Activated CD8-positive, alpha-beta memory T cell treated with anti-CD3 and anti-CD28 coated beads, Interleukin-2, amount 10 ng/mL, durations not matched to agents 7 days and 5 days (primary cell): ENCODE measurements at regions not wholly inside any gene's neighbourhood (a gene's known extent, or its start where the extent isn't known, plus 50 kb on each side); places are given as distances from the start of the nearest gene placed in this dataset.
A peak's percentile ranks its signal among the peaks of the same experiment; 100 is the strongest.

Experiments used
- ATAC-seq: fragments of 150-1000 bp; cut with Tn5 transposase; one replicate; pipeline ENCODE4 v1.10.0; 2021; ENCODE audit warnings: moderate library complexity
- CTCF ChIA-PET: fragments of 350-600 bp; sonication (Branson Sonifier 250); formaldehyde crosslinking; loops from one replicate; lab custom pipeline; 2021; ENCODE audit warnings: antibody characterized with exemption; lab: Charles Lee
- DNase-seq: peaks from one replicate; pipeline ENCODE4 v3.0.0-alpha.2; 2020
- H3K27ac Mint-ChIP-seq: one replicate; pipeline ENCODE4 v1.8.0; 2021; ENCODE audit warnings: mild to moderate bottlenecking, mixed read lengths
- H3K27me3 Mint-ChIP-seq: one replicate; pipeline ENCODE4 v1.8.0; 2021; ENCODE audit warnings: mixed read lengths
- H3K36me3 Mint-ChIP-seq: one replicate; pipeline ENCODE4 v1.8.0; 2021; ENCODE audit warnings: mild to moderate bottlenecking, mixed read lengths
- H3K4me1 Mint-ChIP-seq: one replicate; pipeline ENCODE4 v1.8.0; 2021; ENCODE audit warnings: mixed read lengths
- H3K4me3 Mint-ChIP-seq: one replicate; pipeline ENCODE4 v1.8.0; 2021; ENCODE audit warnings: mild to moderate bottlenecking, moderate library complexity, mixed read lengths
- H3K9me3 Mint-ChIP-seq: one replicate; pipeline ENCODE4 v1.8.0; 2022; ENCODE audit warnings: low read depth, mixed read lengths

GRCh38 chr5:96260009-96260408 is 173.0 kb downstream of the PCSK1 start:
- H3K27ac Mint-ChIP-seq: no peak overlapping the region
- CTCF ChIA-PET: no interaction called here

GRCh38 chr5:96259151-96259772 is 173.8 kb downstream of the PCSK1 start:
- ATAC-seq (no peak), DNase-seq (no peak)
- Mint-ChIP-seq H3K9me3 (peaks cover 4% of the 10 kb centered on the region), H3K4me1 (peaks cover 12% of the 10 kb centered on the region), H3K36me3 (peaks cover 2% of the 10 kb centered on the region), H3K4me3 (no peak overlapping the region), H3K27ac (no peak overlapping the region), H3K27me3 (peaks cover 8% of the 10 kb centered on the region)
- CTCF ChIA-PET: no interaction called here

More at GRCh38 chr5:96260009-96260408, 173.0 kb downstream of the PCSK1 start:
- Mint-ChIP-seq H3K27me3 (peaks cover under 1% of the 10 kb centered on the region), H3K4me3 (no peak overlapping the region), H3K36me3 (peaks cover 2% of the 10 kb centered on the region), H3K4me1 (peaks cover 12% of the 10 kb centered on the region), H3K9me3 (peaks cover 4% of the 10 kb centered on the region)
- DNase-seq (no peak), ATAC-seq (no peak)

- H3K4me3 Mint-ChIP-seq: no peak overlapping the region
- CTCF ChIA-PET: no interaction called here
- no peak overlapping the region for H3K27ac Mint-ChIP-seq
- H3K9me3 Mint-ChIP-seq: peaks cover 4% of the 10 kb centered on the region
- H3K27me3 Mint-ChIP-seq: peaks cover 8% of the 10 kb centered on the region
- ATAC-seq (no peak), DNase-seq (no peak)
- peaks cover 12% of the 10 kb centered on the region for H3K4me1 Mint-ChIP-seq
- peaks cover 2% of the 10 kb centered on the region for H3K36me3 Mint-ChIP-seq
These were observed 174.4 kb downstream of the PCSK1 start for GRCh38 chr5:96258692-96259091.

- CTCF ChIA-PET: no interaction called here
- peaks cover 12% of the 10 kb centered on the region for H3K4me1 Mint-ChIP-seq
- peaks cover 8% of the 10 kb centered on the region for H3K27me3 Mint-ChIP-seq
- DNase-seq: no peak
- no peak overlapping the region for H3K27ac Mint-ChIP-seq
- peaks cover 2% of the 10 kb centered on the region for H3K9me3 Mint-ChIP-seq
- H3K36me3 Mint-ChIP-seq: peaks cover 2% of the 10 kb centered on the region
- H3K4me3 Mint-ChIP-seq: no peak overlapping the region
- ATAC-seq: peak; percentile 36
These were observed 175.1 kb downstream of the PCSK1 start for GRCh38 chr5:96257904-96258303.

GRCh38 chr5:96256795-96257470 is 176.1 kb downstream of the PCSK1 start:
- H3K4me1 Mint-ChIP-seq: peaks cover 12% of the 10 kb centered on the region
- CTCF ChIA-PET: no interaction called here
- H3K9me3 Mint-ChIP-seq: no peaks in the 10 kb centered on the region
- ATAC-seq: no peak
- peaks cover 11% of the 10 kb centered on the region for H3K27me3 Mint-ChIP-seq
- DNase-seq: no peak
- peaks cover 2% of the 10 kb centered on the region for H3K36me3 Mint-ChIP-seq
- H3K4me3 Mint-ChIP-seq: no peak overlapping the region
- no peak overlapping the region for H3K27ac Mint-ChIP-seq

GRCh38 chr5:96254980-96255691 is 177.9 kb downstream of the PCSK1 start:
- CTCF ChIA-PET: no interaction called here
- H3K27me3 Mint-ChIP-seq: peaks cover 17% of the 10 kb centered on the region
- no peak for DNase-seq
- peaks cover 12% of the 10 kb centered on the region for H3K4me1 Mint-ChIP-seq
- H3K4me3 Mint-ChIP-seq: no peak overlapping the region
- no peaks in the 10 kb centered on the region for H3K9me3 Mint-ChIP-seq
- peaks cover 2% of the 10 kb centered on the region for H3K36me3 Mint-ChIP-seq
- ATAC-seq: no peak
- no peak overlapping the region for H3K27ac Mint-ChIP-seq

GRCh38 chr5:96253140-96253539 is 179.9 kb downstream of the PCSK1 start:
- Mint-ChIP-seq H3K9me3 (no peaks in the 10 kb centered on the region), H3K27ac (no peak overlapping the region), H3K4me3 (no peak overlapping the region), H3K36me3 (no peaks in the 10 kb centered on the region), H3K27me3 (peaks cover 22% of the 10 kb centered on the region), H3K4me1 (peaks cover 2% of the 10 kb centered on the region)
- ATAC-seq (no peak), DNase-seq (no peak)
- CTCF ChIA-PET: no interaction called here

GRCh38 chr5:96252596-96252995 is 180.5 kb downstream of the PCSK1 start:
- Mint-ChIP-seq H3K36me3 (no peaks in the 10 kb centered on the region), H3K4me3 (no peak overlapping the region), H3K27ac (no peak overlapping the region), H3K9me3 (no peaks in the 10 kb centered on the region), H3K27me3 (peaks cover 26% of the 10 kb centered on the region), H3K4me1 (peaks cover under 1% of the 10 kb centered on the region)
- DNase-seq (no peak), ATAC-seq (no peak)
- CTCF ChIA-PET: no interaction called here

- peaks cover 31% of the 10 kb centered on the region for H3K27me3 Mint-ChIP-seq
- CTCF ChIA-PET: no interaction called here
These were observed 182.3 kb downstream of the PCSK1 start for GRCh38 chr5:96250782-96251181.

GRCh38 chr5:96248131-96248530 is 184.9 kb downstream of the PCSK1 start:
- Mint-ChIP-seq H3K27ac (no peak overlapping the region), H3K4me1 (no peaks in the 10 kb centered on the region), H3K9me3 (peaks cover 2% of the 10 kb centered on the region), H3K36me3 (no peaks in the 10 kb centered on the region), H3K27me3 (peaks cover 37% of the 10 kb centered on the region), H3K4me3 (no peak overlapping the region)
- ATAC-seq (no peak), DNase-seq (no peak)
- CTCF ChIA-PET: no interaction called here

More at GRCh38 chr5:96250782-96251181, 182.3 kb downstream of the PCSK1 start:
- no peaks in the 10 kb centered on the region for H3K9me3 Mint-ChIP-seq
- ATAC-seq: no peak
- no peaks in the 10 kb centered on the region for H3K36me3 Mint-ChIP-seq
- H3K4me3 Mint-ChIP-seq: no peak overlapping the region
- no peaks in the 10 kb centered on the region for H3K4me1 Mint-ChIP-seq
- H3K27ac Mint-ChIP-seq: no peak overlapping the region
- DNase-seq: no peak

- DNase-seq (no peak), ATAC-seq (no peak)
- Mint-ChIP-seq H3K27ac (no peak overlapping the region), H3K36me3 (no peaks in the 10 kb centered on the region), H3K9me3 (peaks cover 2% of the 10 kb centered on the region), H3K27me3 (peaks cover 36% of the 10 kb centered on the region), H3K4me3 (no peak overlapping the region), H3K4me1 (no peaks in the 10 kb centered on the region)
- CTCF ChIA-PET: no interaction called here
These were observed 185.3 kb downstream of the PCSK1 start for GRCh38 chr5:96247708-96248107.

- Mint-ChIP-seq H3K27me3 (peaks cover 34% of the 10 kb centered on the region), H3K4me1 (no peaks in the 10 kb centered on the region), H3K4me3 (no peak overlapping the region), H3K36me3 (no peaks in the 10 kb centered on the region), H3K27ac (no peak overlapping the region), H3K9me3 (peaks cover 2% of the 10 kb centered on the region)
- CTCF ChIA-PET: no interaction called here
- DNase-seq (no peak), ATAC-seq (no peak)
These were observed 185.8 kb downstream of the PCSK1 start for GRCh38 chr5:96247097-96247701.

GRCh38 chr5:96245140-96246091 is 187.6 kb downstream of the PCSK1 start:
- no peak for ATAC-seq
- CTCF ChIA-PET: no interaction called here
- Mint-ChIP-seq H3K4me3 (no peak overlapping the region), H3K9me3 (peaks cover 2% of the 10 kb centered on the region), H3K36me3 (no peaks in the 10 kb centered on the region), H3K4me1 (no peaks in the 10 kb centered on the region), H3K27me3 (peaks cover 31% of the 10 kb centered on the region), H3K27ac (no peak overlapping the region)
- DNase-seq: no peak
